ENCODE measurements at regions not wholly inside any gene's neighbourhood (a gene's known extent, or its start where the extent isn't known, plus 50 kb on each side); places are given as distances from the start of the nearest gene placed in this dataset.

DNA sequence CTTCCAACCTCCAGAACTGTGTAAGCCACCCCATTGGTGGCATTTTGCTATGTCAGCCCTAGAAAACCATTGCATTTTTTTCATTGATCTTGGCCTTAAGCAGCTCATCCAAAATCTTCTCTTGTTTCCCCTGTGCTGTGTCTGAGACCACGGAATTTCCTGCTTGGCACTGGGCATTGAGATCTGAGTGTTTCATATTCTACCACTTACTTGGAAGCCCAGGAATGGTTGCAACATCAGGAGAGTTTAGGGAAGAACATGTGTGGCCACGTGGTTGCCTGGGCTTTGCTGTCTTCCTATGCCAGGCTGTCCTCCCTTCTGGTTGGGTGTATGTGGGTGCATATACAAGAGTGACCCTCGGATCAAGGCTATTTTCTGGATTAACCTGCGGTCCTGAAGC is 139.3 kb upstream of the PMEPA1 start:
- TF ChIP-seq, protein P1, sequence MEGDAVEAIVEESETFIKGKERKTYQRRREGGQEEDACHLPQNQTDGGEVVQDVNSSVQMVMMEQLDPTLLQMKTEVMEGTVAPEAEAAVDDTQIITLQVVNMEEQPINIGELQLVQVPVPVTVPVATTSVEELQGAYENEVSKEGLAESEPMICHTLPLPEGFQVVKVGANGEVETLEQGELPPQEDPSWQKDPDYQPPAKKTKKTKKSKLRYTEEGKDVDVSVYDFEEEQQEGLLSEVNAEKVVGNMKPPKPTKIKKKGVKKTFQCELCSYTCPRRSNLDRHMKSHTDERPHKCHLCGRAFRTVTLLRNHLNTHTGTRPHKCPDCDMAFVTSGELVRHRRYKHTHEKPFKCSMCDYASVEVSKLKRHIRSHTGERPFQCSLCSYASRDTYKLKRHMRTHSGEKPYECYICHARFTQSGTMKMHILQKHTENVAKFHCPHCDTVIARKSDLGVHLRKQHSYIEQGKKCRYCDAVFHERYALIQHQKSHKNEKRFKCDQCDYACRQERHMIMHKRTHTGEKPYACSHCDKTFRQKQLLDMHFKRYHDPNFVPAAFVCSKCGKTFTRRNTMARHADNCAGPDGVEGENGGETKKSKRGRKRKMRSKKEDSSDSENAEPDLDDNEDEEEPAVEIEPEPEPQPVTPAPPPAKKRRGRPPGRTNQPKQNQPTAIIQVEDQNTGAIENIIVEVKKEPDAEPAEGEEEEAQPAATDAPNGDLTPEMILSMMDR (optimal IDR thresholded peaks at IDR 0.05 in 1 of 3, IDR thresholded peaks at IDR 0.05 in 1 of 3, conservative IDR thresholded peaks at IDR 0.05 in 1 of 3; ENCODE audit: extremely low read depth in 1 of 3, insufficient read depth in 2 of 3, low read length in 3 of 3), result no peak
- TF ChIP-seq EZH2 (IDR thresholded peaks at IDR 0.05; ENCODE audit: low read length), result no peak
